ENCODE measurements at regions not wholly inside any gene's neighbourhood (a gene's known extent, or its start where the extent isn't known, plus 50 kb on each side); places are given as distances from the start of the nearest gene placed in this dataset.

DNA sequence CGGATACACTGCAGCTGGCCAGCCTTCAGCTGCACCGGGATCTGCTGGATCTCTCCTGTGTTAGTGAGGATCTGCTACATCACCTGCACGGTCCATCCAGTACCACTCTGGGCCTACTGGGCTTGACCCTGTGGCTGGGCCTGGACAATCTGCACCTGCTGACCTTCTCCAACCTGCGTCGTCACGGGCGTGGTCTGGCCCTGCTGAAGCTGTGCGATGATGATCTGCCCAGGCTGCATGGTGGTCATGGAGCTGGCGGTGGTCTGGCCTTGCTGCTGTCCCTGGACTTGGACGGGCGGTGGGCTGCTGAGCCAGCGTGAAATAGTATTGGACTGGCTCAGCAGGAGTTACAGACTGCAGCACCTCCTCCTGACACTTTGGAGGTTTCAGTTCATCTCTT, 137.1 kb upstream of the GAS1 start:
- DNase-seq (ENCODE audit: low read depth in 1 of 2, low spot score in 1 of 2), result no peak

DNA sequence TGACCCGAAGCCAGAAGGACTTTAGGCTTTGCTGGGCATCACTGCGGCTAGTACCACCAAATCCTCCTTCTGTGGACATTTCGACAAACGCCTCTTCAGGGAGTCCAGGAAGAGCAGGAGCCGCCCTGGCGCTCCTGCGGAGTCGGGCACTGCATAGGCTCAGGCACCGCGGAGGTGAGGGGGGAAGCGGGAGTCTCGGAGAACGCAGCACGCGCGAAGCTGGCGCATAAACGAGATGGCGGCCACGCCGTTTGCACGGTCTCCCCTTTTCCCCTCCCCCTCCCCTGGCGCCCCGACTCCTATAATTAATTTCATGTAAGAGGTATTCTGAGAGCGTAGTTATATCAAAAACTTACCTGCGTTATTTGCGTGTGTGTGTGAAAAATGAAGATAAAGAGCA, 137.8 kb upstream of the GAS1 start:
- no peak for DNase-seq (ENCODE audit: low read depth in 1 of 2, low spot score in 1 of 2)

- DNase-seq (ENCODE audit: low read depth in 1 of 2, low spot score in 1 of 2), result no peak
Measured at GRCh38 chr9:87085521-87085920, 138.2 kb upstream of the GAS1 start.

DNA sequence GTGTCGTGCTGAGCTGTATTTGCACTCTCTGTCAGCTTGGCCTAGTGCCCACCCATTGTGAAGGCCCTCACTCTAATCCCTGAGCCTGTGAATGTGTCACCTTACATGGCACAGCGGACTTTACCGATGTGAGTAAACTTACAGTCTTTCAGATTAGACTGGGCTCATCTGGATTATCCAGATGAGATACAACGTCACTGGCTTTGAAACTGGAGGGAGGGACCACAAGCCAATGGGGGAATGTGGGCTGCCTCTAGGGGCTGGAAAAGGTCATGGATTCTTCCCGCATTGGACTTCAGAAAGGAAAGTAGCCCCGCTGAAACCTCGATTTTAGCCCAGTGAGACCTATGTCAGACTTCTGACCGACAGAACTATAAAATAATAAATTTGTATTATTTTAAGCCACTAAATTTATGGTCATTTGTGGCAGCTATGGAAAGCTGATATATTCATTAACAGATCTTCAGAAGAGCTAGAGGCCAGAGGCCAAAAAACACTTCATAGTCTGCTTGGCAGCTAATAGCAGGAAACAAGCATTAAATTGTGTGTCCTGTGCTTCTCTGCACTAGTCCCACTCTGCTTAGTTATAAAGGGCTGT, 139.0 kb upstream of the GAS1 start:
- no peak for DNase-seq (ENCODE audit: low read depth in 1 of 2, low spot score in 1 of 2)

GRCh38 chr9:87087197-87087596, 139.9 kb upstream of the GAS1 start:
- DNase-seq (ENCODE audit: low read depth in 1 of 2, low spot score in 1 of 2), result no peak

DNA sequence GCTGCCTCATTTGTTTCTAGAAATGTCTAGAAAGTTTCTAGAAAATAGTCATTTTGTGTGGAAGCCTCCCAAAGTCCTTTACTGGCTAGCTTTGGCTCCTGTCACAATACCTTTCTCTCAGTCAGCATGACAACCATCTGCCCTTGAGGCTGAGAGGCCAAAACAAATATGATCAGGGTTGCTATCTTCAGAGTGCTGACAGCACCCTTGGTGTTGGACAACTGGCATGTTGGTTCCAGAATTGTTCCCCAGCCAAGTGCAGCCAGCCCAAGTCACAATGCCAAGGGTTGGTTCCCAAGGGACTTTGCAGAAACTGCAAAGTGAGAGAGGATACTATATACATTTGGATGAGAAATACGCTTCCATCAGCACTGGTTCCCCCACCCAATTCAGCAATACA, 140.9 kb upstream of the GAS1 start:
- DNase-seq (ENCODE audit: low read depth in 1 of 2, low spot score in 1 of 2), result no peak

GRCh38 chr9:87088621-87089365, 141.5 kb upstream of the GAS1 start:
- DNase-seq (ENCODE audit: low read depth in 1 of 2, low spot score in 1 of 2), result no peak

DNA sequence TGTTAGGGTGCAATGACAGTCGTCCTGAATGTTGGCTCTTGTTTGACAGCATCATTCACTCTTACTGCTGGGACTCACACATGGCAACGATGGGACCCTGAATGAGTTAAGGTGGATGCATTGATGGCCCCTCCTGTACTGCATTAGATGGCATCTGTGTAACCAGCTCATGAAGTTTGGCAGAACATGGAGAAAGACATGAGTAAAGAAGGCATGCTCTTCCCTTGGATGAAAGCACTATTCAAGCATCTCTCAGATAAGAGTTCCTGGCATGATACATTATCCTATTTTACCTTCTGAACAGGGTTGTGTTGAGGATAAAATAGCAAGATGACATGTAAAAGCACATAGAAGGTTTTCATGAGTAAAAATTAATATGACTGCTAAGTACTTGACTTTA, 142.2 kb upstream of the GAS1 start:
- DNase-seq (ENCODE audit: low read depth in 1 of 2, low spot score in 1 of 2), result no peak

DNA sequence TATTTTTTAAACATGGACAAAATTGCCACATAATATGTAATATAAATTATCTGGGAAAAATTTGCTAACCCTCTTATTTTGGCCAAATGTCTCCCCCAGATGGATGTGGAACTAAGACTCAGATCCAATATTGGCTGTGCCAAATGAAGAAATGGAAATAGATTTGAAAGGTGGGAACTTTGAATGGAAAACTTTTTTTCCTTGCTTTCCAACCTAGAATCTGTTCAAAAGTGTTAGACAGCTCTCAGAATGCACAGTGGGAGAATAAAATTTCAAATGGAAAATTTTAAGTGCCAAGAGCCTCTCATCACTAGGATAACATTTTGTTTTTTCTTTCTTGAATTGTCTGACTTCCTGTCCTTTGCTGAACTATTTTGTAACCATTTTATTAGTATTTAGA, 142.6 kb upstream of the GAS1 start:
- no peak for DNase-seq (ENCODE audit: low read depth in 1 of 2, low spot score in 1 of 2)

GRCh38 chr9:87093777-87094176, 146.5 kb upstream of the GAS1 start:
- no peak for DNase-seq (ENCODE audit: low read depth in 1 of 2, low spot score in 1 of 2)

DNA sequence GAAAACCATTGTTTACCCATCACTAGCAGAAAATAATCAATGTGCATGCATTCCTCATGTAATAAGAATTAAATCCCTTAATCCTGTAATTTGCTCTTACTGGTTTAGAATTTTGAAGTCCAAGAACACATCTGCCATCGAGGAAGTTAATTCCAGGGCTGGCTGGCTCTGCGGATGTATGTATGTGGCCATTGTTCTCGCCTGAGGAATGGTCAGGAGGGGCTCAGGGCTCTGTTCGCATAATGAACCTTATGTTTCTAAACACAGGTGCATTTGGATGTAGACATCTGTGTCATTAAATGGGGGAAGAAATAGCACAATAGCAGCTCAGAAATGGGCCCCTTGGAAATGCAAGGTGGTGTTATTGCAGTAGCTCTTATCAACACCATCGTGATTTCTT, 148.6 kb upstream of the GAS1 start:
- no peak for DNase-seq (ENCODE audit: low read depth in 1 of 2, low spot score in 1 of 2)

- DNase-seq (ENCODE audit: low read depth in 1 of 2, low spot score in 1 of 2), result no peak
Measured at GRCh38 chr9:87096506-87096905, 149.2 kb upstream of the GAS1 start.

GRCh38 chr9:87097238-87097637, 149.9 kb upstream of the GAS1 start:
- no peak for DNase-seq (ENCODE audit: low read depth in 1 of 2, low spot score in 1 of 2)

GRCh38 chr9:87099407-87099806, 152.1 kb upstream of the GAS1 start:
- no peak for DNase-seq (ENCODE audit: low read depth in 1 of 2, low spot score in 1 of 2)

- no peak for DNase-seq (ENCODE audit: low read depth in 1 of 2, low spot score in 1 of 2)
Measured at GRCh38 chr9:87100001-87100400, 152.7 kb upstream of the GAS1 start.

- no peak for DNase-seq (ENCODE audit: low read depth in 1 of 2, low spot score in 1 of 2)
Measured at GRCh38 chr9:87102126-87102525, 154.8 kb upstream of the GAS1 start.

GRCh38 chr9:87107072-87107471, 159.8 kb upstream of the GAS1 start:
- DNase-seq (ENCODE audit: low read depth in 1 of 2, low spot score in 1 of 2), result no peak

DNA sequence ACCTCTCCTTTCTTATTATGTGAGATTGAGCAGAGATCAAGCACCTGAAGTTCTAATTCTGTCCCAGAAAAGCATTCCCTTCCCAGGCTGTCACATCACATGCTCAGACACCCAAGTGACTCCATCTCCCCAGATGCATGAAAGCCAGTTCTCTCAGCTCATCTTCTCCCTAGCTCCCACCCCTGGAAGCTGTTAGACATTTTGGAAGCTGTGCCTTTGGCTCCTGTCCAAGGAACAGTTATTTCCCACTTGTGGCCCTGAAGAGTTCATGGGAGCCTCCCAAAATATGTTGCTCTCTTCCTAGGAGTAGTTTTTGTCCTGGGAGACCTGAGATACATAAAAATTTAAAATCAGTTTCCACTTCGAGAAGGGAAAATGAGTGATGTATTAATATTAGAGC, 161.4 kb upstream of the GAS1 start:
- no peak for DNase-seq (ENCODE audit: low read depth in 1 of 2, low spot score in 1 of 2)

DNA sequence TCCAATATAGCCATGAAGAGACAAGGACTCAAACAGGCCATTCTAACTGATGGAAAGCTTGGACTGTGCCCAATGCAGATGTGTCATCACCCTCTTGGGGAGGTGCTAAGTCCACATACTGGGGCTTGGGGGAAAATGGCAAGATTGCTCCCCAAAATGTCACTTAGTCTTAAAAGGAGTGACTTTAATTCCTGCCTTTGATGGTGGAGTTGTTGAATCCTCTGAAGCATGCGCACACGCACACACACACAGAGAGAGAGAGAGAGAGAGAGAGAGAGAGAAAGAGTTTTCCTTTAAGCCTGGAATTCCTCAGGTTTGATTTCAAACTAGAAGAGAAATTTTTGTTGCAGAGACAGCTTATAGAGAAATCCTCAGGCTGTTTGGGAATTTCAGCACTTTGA, 161.9 kb upstream of the GAS1 start:
- DNase-seq (ENCODE audit: low read depth in 1 of 2, low spot score in 1 of 2), result no peak

GRCh38 chr9:87109851-87110250, 162.5 kb upstream of the GAS1 start:
- no peak for DNase-seq (ENCODE audit: low read depth in 1 of 2, low spot score in 1 of 2)

DNA sequence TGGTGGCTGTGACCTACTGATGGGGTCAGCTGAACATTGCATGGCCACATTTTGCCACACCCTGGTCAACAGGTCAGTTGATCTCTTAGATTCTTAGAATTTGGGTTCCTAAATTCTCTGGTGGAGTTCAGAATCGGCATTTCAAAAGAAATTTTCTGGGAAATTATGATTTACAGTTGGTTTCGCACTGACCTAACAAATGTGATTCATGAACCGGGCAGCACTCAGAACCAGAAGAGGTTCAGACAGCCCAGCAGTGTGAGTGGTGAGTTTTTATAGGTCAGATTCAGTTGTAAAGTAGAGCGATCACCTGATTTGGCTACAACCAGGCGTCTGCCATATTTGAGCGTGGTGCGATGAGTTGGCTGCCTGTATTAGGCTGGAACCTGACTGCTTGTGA, 163.7 kb upstream of the GAS1 start:
- DNase-seq (ENCODE audit: low read depth in 1 of 2, low spot score in 1 of 2), result no peak

GRCh38 chr9:87112656-87113055, 165.3 kb upstream of the GAS1 start:
- no peak for DNase-seq (ENCODE audit: low read depth in 1 of 2, low spot score in 1 of 2)

DNA sequence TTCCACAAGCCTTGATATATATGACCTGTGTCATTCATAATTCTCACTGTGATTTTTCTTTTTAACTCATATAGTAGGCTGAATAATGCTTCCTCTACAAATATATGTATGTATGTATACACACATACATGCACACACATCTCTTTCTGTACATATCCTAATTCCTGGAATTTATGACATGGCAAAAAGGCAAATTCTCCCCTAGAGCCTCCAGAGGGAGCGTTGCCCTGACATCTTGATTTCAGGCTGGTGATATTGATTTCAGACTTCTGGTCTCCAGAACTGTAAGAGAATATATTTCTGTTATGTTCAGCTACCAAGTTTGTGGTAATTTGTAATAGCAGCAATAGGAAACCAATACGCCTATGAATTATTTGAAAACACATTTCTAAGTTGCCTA, 166.6 kb upstream of the GAS1 start:
- no peak for DNase-seq (ENCODE audit: low read depth in 1 of 2, low spot score in 1 of 2)

Data from activated CD4-positive, alpha-beta T cell treated with anti-CD3 and anti-CD28 coated beads, Interleukin-2, amount 50 U/mL, for 24 hours (primary cell).